OCI-LY7 (cell line): ENCODE measurements at regions not wholly inside any gene's neighbourhood (a gene's known extent, or its start where the extent isn't known, plus 50 kb on each side); places are given as distances from the start of the nearest gene placed in this dataset.

Experiments used
- EZH2phosphoT487 ChIP-seq: fragments of 200-600 bp; sonication (generic); IDR thresholded peaks from 2 replicates; pipeline ENCODE4 v1.6.1; 2018; ENCODE audit warnings: low read depth, borderline replicate concordance, mild to moderate bottlenecking, mixed run types, antibody characterized with exemption, low read length, moderate library complexity, mixed read lengths
- TF ChIP-seq, protein P1 (sequence below): fragments of 200-600 bp; sonication (generic); conservative IDR thresholded peaks from 2 replicates; pipeline ENCODE4 v1.5.1; 2014; ENCODE audit warnings: mild to moderate bottlenecking, antibody characterized with exemption, low read length, moderate library complexity, mixed read lengths

DNA sequence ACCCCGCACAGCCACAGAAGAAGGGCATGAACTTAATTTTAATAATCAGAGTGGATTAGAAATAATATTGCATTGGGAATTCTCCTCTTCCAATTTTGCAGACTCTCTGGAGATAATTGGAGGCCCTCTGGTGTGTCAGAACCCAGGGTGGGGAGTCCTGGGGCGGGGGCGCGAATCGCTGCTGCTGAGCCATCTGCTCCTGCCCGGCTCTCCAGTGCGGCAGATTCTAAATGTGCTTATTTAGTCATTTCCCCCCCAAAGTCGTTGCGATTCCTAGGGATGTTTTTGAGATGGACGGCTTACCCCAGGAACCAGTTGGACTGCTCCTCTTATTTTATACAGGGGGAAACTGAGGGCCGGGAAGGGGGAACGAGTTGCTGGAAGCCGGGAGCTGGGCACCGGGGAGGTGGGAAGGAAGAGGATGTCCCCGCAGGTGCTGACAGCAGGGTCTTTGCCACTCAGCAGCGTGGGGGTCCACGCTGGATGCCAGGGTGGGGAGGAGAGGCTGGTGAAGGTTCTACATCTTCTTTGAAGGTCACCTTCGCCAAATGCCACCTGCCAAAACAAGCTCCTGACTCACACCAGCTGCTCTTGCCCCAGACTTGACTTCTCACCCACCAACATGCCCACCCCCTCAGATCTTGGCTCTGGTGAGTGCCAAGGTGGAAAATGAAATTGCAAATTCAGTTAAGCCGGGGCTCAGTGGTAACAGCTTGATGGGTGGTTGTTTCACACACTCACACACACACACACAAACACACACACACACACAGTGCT is 91.3 kb upstream of the PRR23E start:
- TF ChIP-seq, protein P1, sequence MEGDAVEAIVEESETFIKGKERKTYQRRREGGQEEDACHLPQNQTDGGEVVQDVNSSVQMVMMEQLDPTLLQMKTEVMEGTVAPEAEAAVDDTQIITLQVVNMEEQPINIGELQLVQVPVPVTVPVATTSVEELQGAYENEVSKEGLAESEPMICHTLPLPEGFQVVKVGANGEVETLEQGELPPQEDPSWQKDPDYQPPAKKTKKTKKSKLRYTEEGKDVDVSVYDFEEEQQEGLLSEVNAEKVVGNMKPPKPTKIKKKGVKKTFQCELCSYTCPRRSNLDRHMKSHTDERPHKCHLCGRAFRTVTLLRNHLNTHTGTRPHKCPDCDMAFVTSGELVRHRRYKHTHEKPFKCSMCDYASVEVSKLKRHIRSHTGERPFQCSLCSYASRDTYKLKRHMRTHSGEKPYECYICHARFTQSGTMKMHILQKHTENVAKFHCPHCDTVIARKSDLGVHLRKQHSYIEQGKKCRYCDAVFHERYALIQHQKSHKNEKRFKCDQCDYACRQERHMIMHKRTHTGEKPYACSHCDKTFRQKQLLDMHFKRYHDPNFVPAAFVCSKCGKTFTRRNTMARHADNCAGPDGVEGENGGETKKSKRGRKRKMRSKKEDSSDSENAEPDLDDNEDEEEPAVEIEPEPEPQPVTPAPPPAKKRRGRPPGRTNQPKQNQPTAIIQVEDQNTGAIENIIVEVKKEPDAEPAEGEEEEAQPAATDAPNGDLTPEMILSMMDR, result no peak
- TF ChIP-seq EZH2phosphoT487, result no peak
